WTC11 (cell line): ENCODE measurements at regions not wholly inside any gene's neighbourhood (a gene's known extent, or its start where the extent isn't known, plus 50 kb on each side); places are given as distances from the start of the nearest gene placed in this dataset.

Source experiments
- ATAC-seq: fragments of 200-7000 bp; cut with Tn5 transposase; 2 replicates; pipeline ENCODE4 v1.10.0; 2021; ENCODE audit warnings: mild to moderate bottlenecking, moderate library complexity
- CTCF ChIA-PET: fragments of 300-600 bp; sonication (Branson Sonifier 250); formaldehyde crosslinking; loops from one replicate; lab custom pipeline; 2021; ENCODE audit warnings: antibody characterized with exemption; lab: Charles Lee
- POLR2A ChIA-PET: fragments of 350-600 bp; sonication (Branson Sonifier 250); formaldehyde crosslinking; loops from one replicate; lab custom pipeline; 2021; ENCODE audit warnings: antibody characterized with exemption; lab: Charles Lee
- DNase-seq: peaks from one replicate; pipeline ENCODE4 v3.0.0; 2021; ENCODE audit warnings: low spot score
- H3K27ac Mint-ChIP-seq: 2 replicates; pipeline ENCODE4 v1.8.0; 2021; ENCODE audit warnings: mixed read lengths
- H3K27me3 Mint-ChIP-seq: 2 replicates; pipeline ENCODE4 v1.8.0; 2021; ENCODE audit warnings: low read depth, mild to moderate bottlenecking, moderate library complexity, mixed read lengths
- H3K36me3 Mint-ChIP-seq: 2 replicates; pipeline ENCODE4 v1.8.0; 2021; ENCODE audit warnings: mixed read lengths
- H3K4me1 Mint-ChIP-seq: 2 replicates; pipeline ENCODE4 v1.8.0; 2022; ENCODE audit warnings: mixed read lengths
- H3K4me3 Mint-ChIP-seq: 2 replicates; pipeline ENCODE4 v1.8.0; 2021; ENCODE audit warnings: mild to moderate bottlenecking, moderate library complexity, mixed read lengths
- H3K9me3 Mint-ChIP-seq: 2 replicates; pipeline ENCODE4 v1.8.0; 2021; ENCODE audit warnings: mixed read lengths
- KAT7 ChIP-seq: sonication (generic); formaldehyde crosslinking; IDR thresholded peaks from 2 replicates; pipeline ENCODE4 v1.8.1; 2023; ENCODE audit warnings: missing genetic modification reagents, mild to moderate bottlenecking, borderline replicate concordance
- MYBL2 ChIP-seq: sonication (generic); formaldehyde crosslinking; IDR thresholded peaks from 2 replicates; pipeline ENCODE4 v1.8.1; 2023; ENCODE audit warnings: mild to moderate bottlenecking, moderate library complexity, missing genetic modification reagents
- NFE2L1 ChIP-seq: sonication (generic); formaldehyde crosslinking; IDR thresholded peaks from 2 replicates; pipeline ENCODE4 v1.8.1; 2023; ENCODE audit warnings: missing genetic modification reagents
- NFYB ChIP-seq: sonication (generic); formaldehyde crosslinking; conservative IDR thresholded peaks from 2 replicates; pipeline ENCODE4 v1.8.0; 2022; ENCODE audit warnings: low read depth, missing genetic modification reagents
- NR3C1 ChIP-seq: sonication (generic); formaldehyde crosslinking; conservative IDR thresholded peaks from 2 replicates; pipeline ENCODE4 v1.8.1; 2023; ENCODE audit warnings: low read depth, mild to moderate bottlenecking, missing genetic modification reagents
- TEAD4 ChIP-seq: sonication (generic); formaldehyde crosslinking; IDR thresholded peaks from 2 replicates; pipeline ENCODE4 v1.8.0; 2022; ENCODE audit warnings: mild to moderate bottlenecking, missing genetic modification reagents
- ZNF121 ChIP-seq: sonication (generic); formaldehyde crosslinking; IDR thresholded peaks from 2 replicates; pipeline ENCODE4 v1.8.0; 2023; ENCODE audit warnings: missing genetic modification reagents
- ZNF317 ChIP-seq: sonication (generic); formaldehyde crosslinking; IDR thresholded peaks from 2 replicates; pipeline ENCODE4 v1.8.1; 2023; ENCODE audit warnings: low read depth, mild to moderate bottlenecking, moderate library complexity, missing genetic modification reagents, borderline replicate concordance
- ZNF423 ChIP-seq: fragments of 250-450 bp; sonication (Bioruptor Pico); IDR thresholded peaks from 2 replicates; pipeline ENCODE4 v2.1.2; 2022; ENCODE audit warnings: mild to moderate bottlenecking, moderate library complexity
- TF ChIP-seq, protein P1 (sequence below): fragments of 250-450 bp; sonication (Bioruptor Pico); IDR thresholded peaks from 2 replicates; pipeline ENCODE4 v1.9.0; 2021; ENCODE audit warnings: mild to moderate bottlenecking
- TF ChIP-seq, protein P2 (sequence below): sonication (generic); formaldehyde crosslinking; IDR thresholded peaks from 2 replicates; pipeline ENCODE4 v1.8.0; 2022; ENCODE audit warnings: mild to moderate bottlenecking, missing genetic modification reagents
- TF ChIP-seq, protein P3 (sequence below): sonication (generic); formaldehyde crosslinking; IDR thresholded peaks from 2 replicates; pipeline ENCODE4 v1.8.1; 2023; ENCODE audit warnings: mild to moderate bottlenecking, missing genetic modification reagents
- TF ChIP-seq, protein P4 (sequence below): sonication (generic); formaldehyde crosslinking; IDR thresholded peaks from 2 replicates; pipeline ENCODE4 v1.8.0; 2022; ENCODE audit warnings: mild to moderate bottlenecking, missing genetic modification reagents
- TF ChIP-seq, protein P5 (sequence below): fragments of 250-450 bp; sonication (Bioruptor Pico); IDR thresholded peaks from 2 replicates; pipeline ENCODE4 v2.1.2; 2022; ENCODE audit warnings: mild to moderate bottlenecking, moderate library complexity
- TF ChIP-seq, protein P6 (sequence below): sonication (generic); formaldehyde crosslinking; IDR thresholded peaks from 2 replicates; pipeline ENCODE4 v1.8.1; 2023; ENCODE audit warnings: mild to moderate bottlenecking, missing genetic modification reagents, borderline replicate concordance

DNA sequence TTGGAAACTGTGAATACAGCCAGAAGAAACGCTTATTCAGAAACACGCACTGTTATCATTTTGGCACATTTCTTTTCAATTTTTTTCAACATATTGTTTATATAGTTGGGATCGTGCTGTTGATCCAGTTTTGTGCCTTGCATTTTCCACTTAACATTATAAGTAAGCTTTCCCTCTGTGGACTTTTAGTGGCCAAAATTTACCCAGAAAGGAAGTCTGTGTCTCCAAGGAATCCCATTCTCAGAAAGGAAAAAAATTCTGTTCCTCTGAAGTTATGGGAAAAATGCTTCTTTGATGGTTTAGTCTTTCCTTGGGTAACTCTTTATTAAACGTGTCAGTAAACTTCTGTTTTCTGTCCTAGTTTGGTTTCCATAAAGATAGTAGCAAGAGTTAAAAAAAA, 280.0 kb downstream of the REEP3 start:
- Mint-ChIP-seq H3K27me3 (no peaks in the 10 kb centered on the region), H3K36me3 (no peaks in the 10 kb centered on the region), H3K4me3 (no peak overlapping the region), H3K4me1 (peaks cover 14% of the 10 kb centered on the region), H3K27ac (no peak overlapping the region), H3K9me3 (peaks cover 5% of the 10 kb centered on the region)
- CTCF ChIA-PET = no interaction called here
- TF ChIP-seq MYBL2 (CRISPR knock-in tag) = no peak
- no peak for TF ChIP-seq NR3C1 (CRISPR knock-in tag)
- TF ChIP-seq, protein P1, sequence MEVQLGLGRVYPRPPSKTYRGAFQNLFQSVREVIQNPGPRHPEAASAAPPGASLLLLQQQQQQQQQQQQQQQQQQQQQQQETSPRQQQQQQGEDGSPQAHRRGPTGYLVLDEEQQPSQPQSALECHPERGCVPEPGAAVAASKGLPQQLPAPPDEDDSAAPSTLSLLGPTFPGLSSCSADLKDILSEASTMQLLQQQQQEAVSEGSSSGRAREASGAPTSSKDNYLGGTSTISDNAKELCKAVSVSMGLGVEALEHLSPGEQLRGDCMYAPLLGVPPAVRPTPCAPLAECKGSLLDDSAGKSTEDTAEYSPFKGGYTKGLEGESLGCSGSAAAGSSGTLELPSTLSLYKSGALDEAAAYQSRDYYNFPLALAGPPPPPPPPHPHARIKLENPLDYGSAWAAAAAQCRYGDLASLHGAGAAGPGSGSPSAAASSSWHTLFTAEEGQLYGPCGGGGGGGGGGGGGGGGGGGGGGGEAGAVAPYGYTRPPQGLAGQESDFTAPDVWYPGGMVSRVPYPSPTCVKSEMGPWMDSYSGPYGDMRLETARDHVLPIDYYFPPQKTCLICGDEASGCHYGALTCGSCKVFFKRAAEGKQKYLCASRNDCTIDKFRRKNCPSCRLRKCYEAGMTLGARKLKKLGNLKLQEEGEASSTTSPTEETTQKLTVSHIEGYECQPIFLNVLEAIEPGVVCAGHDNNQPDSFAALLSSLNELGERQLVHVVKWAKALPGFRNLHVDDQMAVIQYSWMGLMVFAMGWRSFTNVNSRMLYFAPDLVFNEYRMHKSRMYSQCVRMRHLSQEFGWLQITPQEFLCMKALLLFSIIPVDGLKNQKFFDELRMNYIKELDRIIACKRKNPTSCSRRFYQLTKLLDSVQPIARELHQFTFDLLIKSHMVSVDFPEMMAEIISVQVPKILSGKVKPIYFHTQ (CRISPR knock-in tag) = no peak
- no peak for TF ChIP-seq NFE2L1 (CRISPR knock-in tag)
- TF ChIP-seq, protein P2, sequence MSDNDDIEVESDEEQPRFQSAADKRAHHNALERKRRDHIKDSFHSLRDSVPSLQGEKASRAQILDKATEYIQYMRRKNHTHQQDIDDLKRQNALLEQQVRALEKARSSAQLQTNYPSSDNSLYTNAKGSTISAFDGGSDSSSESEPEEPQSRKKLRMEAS (CRISPR knock-in tag) = no peak
- TF ChIP-seq, protein P3, sequence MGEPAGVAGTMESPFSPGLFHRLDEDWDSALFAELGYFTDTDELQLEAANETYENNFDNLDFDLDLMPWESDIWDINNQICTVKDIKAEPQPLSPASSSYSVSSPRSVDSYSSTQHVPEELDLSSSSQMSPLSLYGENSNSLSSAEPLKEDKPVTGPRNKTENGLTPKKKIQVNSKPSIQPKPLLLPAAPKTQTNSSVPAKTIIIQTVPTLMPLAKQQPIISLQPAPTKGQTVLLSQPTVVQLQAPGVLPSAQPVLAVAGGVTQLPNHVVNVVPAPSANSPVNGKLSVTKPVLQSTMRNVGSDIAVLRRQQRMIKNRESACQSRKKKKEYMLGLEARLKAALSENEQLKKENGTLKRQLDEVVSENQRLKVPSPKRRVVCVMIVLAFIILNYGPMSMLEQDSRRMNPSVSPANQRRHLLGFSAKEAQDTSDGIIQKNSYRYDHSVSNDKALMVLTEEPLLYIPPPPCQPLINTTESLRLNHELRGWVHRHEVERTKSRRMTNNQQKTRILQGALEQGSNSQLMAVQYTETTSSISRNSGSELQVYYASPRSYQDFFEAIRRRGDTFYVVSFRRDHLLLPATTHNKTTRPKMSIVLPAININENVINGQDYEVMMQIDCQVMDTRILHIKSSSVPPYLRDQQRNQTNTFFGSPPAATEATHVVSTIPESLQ (CRISPR knock-in tag) = no peak
- TF ChIP-seq KAT7 (CRISPR knock-in tag) = no peak
- no peak for DNase-seq
- no peak for ATAC-seq
- POLR2A ChIA-PET = no interaction called here

DNA sequence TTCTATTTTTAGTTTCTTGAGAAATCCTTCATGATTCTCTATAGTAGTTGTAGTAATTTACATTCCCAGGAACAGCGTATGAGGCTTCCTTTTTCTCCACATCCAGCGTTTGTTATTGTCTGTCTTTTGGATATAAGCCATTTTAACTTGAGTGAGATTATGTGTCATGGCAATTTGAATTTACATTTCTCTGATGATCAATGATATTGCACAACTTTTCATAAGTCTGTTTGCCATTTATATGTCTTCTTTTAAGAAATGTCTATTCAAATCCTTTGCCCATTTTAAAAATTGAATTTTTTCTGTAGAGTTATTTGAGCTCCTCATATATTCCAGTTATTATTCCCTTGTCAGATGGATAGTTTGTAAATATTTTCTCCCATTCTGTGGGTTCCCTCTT, 285.1 kb downstream of the REEP3 start:
- Mint-ChIP-seq H3K27ac (no peak overlapping the region), H3K27me3 (no peaks in the 10 kb centered on the region)

More for the DNA sequence above, 285.1 kb downstream of the REEP3 start:
- H3K4me1 Mint-ChIP-seq = no peaks in the 10 kb centered on the region
- DNase-seq = no peak
- POLR2A ChIA-PET = no interaction called here
- no peak for ATAC-seq
- H3K4me3 Mint-ChIP-seq = no peak overlapping the region
- TF ChIP-seq, protein P4, sequence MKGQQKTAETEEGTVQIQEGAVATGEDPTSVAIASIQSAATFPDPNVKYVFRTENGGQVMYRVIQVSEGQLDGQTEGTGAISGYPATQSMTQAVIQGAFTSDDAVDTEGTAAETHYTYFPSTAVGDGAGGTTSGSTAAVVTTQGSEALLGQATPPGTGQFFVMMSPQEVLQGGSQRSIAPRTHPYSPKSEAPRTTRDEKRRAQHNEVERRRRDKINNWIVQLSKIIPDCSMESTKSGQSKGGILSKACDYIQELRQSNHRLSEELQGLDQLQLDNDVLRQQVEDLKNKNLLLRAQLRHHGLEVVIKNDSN = no peak
- TF ChIP-seq ZNF423 (CRISPR knock-in tag) (no peak), KAT7 (CRISPR knock-in tag) (no peak), TEAD4 (CRISPR knock-in tag) (no peak), ZNF121 (CRISPR knock-in tag) (no peak), ZNF317 (no peak), NFYB (CRISPR knock-in tag) (no peak), NR3C1 (CRISPR knock-in tag) (no peak)
- TF ChIP-seq, protein P5, sequence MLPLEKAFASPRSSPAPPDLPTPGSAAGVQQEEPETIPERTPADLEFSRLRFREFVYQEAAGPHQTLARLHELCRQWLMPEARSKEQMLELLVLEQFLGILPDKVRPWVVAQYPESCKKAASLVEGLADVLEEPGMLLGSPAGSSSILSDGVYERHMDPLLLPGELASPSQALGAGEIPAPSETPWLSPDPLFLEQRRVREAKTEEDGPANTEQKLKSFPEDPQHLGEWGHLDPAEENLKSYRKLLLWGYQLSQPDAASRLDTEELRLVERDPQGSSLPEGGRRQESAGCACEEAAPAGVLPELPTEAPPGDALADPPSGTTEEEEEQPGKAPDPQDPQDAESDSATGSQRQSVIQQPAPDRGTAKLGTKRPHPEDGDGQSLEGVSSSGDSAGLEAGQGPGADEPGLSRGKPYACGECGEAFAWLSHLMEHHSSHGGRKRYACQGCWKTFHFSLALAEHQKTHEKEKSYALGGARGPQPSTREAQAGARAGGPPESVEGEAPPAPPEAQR (CRISPR knock-in tag) = no peak
- TF ChIP-seq, protein P6, sequence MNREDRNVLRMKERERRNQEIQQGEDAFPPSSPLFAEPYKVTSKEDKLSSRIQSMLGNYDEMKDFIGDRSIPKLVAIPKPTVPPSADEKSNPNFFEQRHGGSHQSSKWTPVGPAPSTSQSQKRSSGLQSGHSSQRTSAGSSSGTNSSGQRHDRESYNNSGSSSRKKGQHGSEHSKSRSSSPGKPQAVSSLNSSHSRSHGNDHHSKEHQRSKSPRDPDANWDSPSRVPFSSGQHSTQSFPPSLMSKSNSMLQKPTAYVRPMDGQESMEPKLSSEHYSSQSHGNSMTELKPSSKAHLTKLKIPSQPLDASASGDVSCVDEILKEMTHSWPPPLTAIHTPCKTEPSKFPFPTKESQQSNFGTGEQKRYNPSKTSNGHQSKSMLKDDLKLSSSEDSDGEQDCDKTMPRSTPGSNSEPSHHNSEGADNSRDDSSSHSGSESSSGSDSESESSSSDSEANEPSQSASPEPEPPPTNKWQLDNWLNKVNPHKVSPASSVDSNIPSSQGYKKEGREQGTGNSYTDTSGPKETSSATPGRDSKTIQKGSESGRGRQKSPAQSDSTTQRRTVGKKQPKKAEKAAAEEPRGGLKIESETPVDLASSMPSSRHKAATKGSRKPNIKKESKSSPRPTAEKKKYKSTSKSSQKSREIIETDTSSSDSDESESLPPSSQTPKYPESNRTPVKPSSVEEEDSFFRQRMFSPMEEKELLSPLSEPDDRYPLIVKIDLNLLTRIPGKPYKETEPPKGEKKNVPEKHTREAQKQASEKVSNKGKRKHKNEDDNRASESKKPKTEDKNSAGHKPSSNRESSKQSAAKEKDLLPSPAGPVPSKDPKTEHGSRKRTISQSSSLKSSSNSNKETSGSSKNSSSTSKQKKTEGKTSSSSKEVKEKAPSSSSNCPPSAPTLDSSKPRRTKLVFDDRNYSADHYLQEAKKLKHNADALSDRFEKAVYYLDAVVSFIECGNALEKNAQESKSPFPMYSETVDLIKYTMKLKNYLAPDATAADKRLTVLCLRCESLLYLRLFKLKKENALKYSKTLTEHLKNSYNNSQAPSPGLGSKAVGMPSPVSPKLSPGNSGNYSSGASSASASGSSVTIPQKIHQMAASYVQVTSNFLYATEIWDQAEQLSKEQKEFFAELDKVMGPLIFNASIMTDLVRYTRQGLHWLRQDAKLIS = no peak
- TF ChIP-seq, all 79 proteins: peak for 0
- CTCF ChIA-PET = interaction anchor here (1.4 kb wide), 1 partner anchor 13 kb away, joined by 3 read pairs; no protein-coding TSS in a partner anchor
- peaks cover 36% of the 10 kb centered on the region for H3K9me3 Mint-ChIP-seq
- peaks cover 5% of the 10 kb centered on the region for H3K36me3 Mint-ChIP-seq
